GM18951 (cell line): ENCODE measurements at regions not wholly inside any gene's neighbourhood (a gene's known extent, or its start where the extent isn't known, plus 50 kb on each side); places are given as distances from the start of the nearest gene placed in this dataset.
"Not testable (repeated sequence)": the region's sequence is repeated elsewhere in the genome, so short reads cannot be mapped to it uniquely, and the experiment has no call there.

Experiments used
- POLR2A ChIP-seq: IDR thresholded peaks from 4 replicates; pipeline ENCODE4 v1.6.1; 2011; ENCODE audit warnings: mild to moderate bottlenecking; ENCODE audit not compliant: insufficient read length, insufficient read depth; ENCODE audit errors: extremely low read depth
- in situ Hi-C: fragments of 300-500 bp; cut with MboI; formaldehyde crosslinking; loops from one replicate; pipeline ENCODE4 v1.12.0; 2022; ENCODE audit warnings: low sequenced_read_pairs, mixed read lengths, inconsistent platforms; ENCODE audit not compliant: unreplicated experiment

DNA sequence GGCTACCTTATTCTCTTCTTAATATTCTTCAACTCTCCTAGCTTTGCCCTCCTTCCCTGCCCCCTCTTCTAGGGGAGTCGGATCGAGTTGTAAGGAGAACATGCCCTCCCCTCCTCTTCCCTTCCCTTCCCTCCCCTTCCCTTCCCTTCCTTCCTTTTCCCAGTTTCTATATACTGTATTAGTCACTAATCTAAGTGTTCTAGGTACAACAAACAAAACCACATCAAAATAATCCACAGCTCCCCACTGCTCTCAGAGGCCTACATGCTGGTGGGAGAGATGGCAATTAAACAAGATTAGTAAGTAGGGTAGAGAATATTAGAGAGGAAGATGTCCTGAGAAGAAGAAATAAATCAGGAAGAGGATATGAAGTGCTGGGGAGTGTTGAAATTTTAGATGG, 119.9 kb upstream of the PZP start:
- TF ChIP-seq POLR2A: no peak
- in situ Hi-C loops: loop anchor here (25.0 kb wide), 1 partner anchor 309 kb away; no protein-coding TSS in a partner anchor

DNA sequence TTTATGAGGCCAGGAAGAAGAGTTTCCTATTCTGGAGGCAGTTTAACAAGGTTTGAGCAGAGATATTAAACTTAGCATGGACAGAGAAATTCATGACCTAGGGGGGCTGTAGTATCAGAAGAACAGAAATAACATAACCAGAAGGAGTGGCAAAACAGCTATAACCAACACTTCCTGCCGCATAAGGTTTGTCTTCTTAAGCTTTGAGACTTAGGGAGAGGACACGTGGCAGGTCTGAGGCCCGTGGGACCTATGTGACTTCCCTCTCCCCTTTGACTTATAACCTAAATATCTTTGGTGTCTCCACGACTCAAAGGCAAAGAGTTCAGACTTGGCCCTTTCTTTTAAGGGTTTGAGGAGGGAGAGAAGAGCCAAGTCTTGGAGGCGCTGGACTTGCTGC, 119.1 kb upstream of the PZP start:
- in situ Hi-C loops: loop anchor here (25.0 kb wide), 1 partner anchor 310 kb away; no protein-coding TSS in a partner anchor
- TF ChIP-seq POLR2A: no peak

DNA sequence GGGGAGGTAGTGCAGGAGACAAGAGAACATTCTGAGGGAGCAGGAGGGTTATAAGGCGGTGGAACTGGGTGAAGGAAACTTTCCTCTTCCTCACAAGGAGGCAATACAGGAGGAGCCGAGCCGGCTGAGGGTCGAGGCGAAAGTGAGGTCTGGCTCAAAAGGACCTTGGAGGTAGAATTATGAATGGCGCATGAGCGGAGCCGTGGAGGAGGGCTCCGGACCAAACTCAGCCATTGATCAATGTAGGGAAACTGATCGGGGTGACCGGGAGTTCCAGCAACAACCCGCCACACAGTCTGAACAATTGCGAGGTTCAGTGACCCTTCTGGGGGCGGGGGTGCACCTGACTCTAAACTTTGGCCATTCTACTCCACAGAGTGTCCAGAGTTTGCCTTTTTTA, 118.7 kb upstream of the PZP start:
- in situ Hi-C loops: loop anchor here (25.0 kb wide), 1 partner anchor 310 kb away; no protein-coding TSS in a partner anchor

DNA sequence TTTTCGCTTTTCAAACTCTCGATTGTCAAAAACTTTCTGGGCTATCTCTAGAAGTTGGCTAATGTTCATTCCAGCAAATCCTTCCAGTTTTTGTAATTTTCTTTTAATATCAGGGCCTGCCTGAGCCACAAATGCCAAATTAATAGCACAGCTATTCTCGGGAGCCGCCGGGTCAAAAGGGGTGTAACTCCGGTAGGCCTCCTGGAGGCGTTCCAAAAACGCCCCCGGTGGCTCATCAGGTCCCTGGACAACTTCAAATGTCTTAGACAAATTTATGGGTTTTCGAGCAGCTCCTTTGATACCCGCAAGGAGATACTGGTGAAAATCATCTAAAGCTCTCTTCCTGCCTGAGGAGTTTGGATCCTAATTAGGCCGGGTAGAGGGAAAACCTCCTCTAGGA, 117.9 kb upstream of the PZP start:
- no peak for TF ChIP-seq POLR2A
- in situ Hi-C loops: loop anchor here (25.0 kb wide), 1 partner anchor 311 kb away; no protein-coding TSS in a partner anchor

DNA sequence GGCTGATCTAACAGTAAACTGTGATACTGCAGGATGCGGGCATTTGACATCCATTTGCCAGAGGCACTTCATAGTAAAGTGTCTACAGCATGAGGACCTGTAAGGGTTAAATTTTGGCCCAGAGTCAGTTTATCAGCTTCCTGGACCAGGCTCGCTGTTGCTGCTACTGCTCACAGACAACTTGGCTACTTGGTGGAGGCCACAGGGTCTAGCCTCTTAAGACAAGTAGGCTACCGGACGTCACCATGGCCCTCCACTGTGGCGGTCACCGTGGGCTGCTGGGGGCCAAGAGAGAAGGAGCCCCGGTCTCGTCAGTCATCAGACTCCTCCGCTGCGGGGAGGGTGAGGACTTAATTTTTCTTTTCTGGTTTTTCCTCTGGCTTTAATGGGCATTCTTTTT, 117.3 kb upstream of the PZP start:
- in situ Hi-C loops: loop anchor here (25.0 kb wide), 1 partner anchor 312 kb away; no protein-coding TSS in a partner anchor
- no peak for TF ChIP-seq POLR2A

DNA sequence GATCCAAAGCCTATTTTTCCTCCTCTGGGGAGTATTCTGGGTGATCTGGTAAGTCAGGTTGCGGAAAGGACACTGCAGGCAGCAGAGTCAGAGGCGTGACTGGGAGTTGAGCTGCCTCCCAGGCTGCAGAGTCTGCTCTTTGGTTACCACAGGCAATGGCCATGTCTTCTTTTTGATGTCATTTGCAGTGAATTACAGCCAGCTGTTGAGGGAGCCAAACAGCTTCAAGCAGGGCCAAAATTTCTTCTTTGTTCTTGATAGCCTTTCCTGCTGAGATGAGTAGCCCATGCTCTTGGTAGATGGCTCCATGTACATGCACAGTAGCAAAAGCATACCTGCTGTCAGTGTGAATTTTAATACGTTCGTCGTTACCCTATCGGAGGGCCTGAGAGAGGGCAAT, 116.6 kb upstream of the PZP start:
- TF ChIP-seq POLR2A: no peak
- in situ Hi-C loops: loop anchor here (25.0 kb wide), 1 partner anchor 313 kb away; no protein-coding TSS in a partner anchor

DNA sequence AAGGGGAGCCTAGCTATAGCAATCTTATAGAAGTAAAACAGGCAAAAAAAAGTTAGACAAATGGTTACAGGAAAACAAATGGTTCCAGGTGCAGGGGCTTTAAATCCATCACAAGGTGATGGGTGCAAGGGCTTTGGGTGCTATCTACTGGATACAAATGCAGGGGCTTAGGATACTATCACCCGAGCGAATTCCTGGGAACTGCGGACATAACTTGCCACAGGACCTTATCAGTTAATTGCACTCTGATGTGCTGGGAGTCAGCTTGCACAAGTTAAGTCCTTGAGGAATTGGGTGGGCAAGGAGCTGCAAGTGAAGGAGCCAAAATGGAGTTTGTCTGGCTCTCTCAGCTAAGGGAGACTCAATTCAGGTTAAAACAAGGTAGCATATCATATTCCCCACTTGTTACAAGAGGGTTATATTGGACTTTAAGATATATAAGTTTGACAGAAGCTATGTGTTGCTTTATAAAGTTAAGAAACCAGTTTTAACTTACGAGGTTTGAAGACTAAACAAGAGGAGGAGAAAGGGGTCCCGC, 115.0 kb upstream of the PZP start:
- in situ Hi-C loops: no loop called here
- no peak for TF ChIP-seq POLR2A

DNA sequence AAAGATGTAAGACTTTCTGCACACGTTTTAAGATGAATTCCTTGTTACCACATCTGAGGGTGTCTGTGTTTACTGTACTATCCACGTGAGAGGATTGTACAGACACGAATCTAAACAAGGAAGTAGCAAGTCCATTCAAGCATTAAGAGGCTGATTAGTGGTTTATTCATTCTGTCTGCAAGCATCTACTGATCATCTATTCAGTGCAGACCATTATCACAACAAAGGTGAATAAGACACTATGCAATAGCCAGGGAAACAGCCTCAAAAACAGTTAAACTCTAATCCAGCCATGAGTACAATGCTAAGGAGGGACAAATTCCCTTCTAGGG, 111.6 kb upstream of the PZP start:
- no peak for TF ChIP-seq POLR2A
- in situ Hi-C loops: no loop called here

DNA sequence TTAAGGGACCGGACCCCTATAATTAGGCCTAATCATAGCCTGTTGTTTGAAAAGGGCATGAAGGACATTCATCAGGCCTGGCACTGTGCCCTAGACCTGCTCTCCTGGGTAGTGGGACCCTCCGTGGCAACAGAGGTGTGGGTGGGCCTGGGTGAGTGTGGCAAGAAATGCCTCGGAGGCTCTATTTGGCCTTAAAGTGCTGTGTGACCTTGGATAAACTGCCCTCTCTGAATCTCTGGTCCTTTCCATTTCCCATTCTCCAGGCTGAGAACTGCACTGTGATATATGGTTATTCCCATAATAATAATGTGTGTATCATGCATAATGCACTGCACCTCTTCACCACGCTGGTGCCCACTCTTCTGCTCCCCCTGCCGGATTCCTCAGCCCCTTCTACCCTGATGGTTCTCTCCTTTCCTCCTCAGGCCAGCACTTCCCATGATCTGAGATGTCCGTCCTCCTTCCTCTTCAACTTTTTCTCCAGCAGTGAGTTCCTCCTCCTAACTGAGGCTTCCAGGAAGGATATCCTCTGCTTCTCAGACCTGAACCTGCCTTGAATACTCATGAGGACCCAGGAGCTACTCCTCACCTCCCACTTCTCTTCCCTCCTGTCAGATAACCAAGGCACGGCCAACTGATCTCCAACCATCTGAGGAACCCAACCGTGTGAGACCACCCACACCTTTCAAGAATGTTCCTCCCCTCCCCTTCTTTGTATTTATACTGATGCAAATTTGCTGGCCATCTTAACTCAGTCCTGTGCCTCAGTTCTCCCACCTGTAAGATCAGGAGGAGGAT, 111.0 kb upstream of the PZP start:
- in situ Hi-C loops: no loop called here
- TF ChIP-seq POLR2A: no peak

DNA sequence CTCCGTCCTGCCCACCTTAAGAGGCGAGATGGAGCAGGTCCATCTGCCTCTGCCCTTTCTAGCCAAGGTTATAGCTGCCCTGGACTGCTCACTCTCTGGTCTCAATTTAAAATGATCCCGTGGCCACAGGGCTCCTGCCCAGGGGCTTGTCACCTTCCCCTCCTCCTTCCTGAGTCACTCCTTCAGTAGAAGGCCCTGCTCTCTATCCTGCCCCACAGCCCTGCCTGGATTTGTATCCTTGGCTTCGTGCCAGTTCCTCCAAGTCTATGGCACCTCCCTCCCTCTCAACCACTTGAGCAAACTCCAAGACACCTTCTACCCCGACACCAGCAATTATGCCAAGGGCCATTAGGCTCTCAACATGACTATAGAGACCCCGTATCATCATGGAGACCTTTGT, 105.3 kb upstream of the PZP start:
- in situ Hi-C loops: loop anchor here (5.0 kb wide), 1 partner anchor 104 kb away; no protein-coding TSS in a partner anchor

DNA sequence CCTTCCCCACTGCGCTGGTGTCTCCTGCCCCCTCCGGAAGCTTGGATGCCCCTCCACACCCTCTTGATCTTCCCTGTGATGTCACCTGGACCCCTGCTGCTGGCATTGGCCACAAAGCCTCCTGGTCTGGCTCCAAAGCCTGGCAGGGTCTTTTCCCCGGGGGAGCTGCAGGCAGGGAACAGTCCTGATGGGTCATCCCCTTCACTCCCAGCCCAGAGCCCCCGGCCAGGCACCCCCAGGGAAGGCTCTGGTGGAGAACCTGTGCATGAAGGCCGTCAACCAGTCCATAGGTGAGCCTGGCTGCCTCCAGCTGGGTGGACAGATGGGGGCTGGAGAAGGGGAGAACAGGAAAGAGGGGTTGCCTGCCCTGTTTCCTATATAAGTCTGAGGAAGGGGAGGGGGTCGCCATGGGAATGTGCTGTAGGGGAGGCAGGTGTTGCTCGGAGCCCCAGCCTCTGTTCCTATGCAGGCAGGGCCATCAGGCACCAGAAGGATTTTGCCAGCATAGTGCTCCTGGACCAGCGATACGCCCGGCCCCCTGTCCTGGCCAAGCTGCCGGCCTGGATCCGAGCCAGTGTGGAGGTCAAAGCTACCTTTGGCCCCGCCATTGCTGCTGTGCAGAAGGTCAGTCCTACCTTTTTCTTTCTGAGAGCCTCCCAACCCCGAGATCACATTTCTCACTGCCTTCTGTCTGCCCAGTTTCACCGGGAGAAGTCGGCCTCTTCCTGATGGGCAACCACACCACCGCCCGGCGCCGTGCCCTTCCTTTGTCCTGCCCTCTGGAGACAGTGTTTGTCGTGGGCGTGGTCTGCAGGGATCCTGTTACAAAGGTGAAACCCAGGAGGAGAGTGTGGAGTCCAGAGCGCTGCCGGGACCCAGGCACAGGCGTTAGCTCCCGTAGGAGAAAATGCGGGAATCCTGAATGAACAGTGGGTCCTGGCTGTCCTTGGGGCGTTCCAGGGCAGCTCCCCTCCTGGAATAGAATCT, 104.5 kb upstream of the PZP start:
- in situ Hi-C loops: loop anchor here (5.0 kb wide), 1 partner anchor 105 kb away; no protein-coding TSS in a partner anchor

DNA sequence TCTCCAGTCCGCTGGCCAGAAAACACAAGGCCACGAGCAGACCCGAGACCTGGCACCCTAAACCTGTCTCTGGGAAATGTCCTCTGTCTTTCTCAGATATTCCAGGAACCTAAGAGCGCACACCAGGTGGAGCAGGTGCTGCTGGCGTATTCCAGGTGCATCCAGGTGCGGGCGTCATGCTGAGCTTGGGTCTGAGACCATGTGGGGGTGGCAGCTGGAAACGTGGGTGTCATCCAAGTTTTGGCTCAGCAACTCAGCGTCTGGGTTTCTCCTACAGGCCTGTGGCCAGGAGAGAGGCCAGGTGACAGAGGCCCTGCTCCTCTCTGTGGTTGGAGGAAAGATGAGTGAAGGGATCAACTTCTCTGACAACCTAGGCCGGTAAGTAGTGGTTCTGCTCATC, 103.3 kb upstream of the PZP start:
- in situ Hi-C loops: loop anchor here (5.0 kb wide), 1 partner anchor 106 kb away; no protein-coding TSS in a partner anchor

DNA sequence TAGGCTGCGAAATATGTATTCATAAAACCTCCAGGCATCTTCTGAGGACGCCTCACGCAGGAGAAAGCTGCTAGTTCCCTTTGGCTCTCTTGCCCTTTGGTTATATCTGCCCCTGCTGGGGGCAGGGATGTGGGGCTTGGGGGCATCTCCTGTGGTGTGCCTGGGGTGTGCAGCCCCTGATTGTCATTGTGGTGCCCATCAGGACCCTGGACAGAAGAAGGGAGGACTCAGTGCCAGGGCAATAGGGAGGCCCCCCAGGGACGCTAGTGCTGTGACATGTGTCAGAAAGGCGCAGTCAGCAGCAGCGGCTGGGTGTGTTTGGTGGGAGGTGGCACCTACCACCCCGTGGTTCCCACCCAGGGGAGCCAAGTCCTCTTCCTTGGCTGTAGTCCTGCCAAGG, 102.5 kb upstream of the PZP start:
- in situ Hi-C loops: loop anchor here (5.0 kb wide), 1 partner anchor 107 kb away; no protein-coding TSS in a partner anchor

DNA sequence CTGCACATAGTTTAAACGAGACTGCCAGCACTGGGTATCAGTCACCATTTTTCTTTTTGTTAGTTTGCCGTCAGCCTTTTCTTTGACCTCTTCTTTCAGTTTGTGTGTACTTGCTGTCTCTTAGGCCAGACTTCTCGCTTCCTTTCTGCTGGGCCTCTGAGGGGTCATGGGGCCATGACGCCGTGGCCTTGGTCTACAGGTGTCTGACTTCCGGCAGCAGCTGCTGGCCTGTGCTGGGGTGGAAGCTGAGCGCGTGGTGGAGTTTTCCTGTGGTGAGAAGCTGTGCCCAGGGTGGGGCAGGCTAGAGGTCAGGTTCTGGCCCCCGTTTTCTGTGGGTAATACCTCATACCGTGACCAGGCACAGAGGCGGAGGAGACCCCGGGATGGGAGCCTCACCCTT, 101.6 kb upstream of the PZP start:
- in situ Hi-C loops: loop anchor here (5.0 kb wide), 1 partner anchor 108 kb away; no protein-coding TSS in a partner anchor

DNA sequence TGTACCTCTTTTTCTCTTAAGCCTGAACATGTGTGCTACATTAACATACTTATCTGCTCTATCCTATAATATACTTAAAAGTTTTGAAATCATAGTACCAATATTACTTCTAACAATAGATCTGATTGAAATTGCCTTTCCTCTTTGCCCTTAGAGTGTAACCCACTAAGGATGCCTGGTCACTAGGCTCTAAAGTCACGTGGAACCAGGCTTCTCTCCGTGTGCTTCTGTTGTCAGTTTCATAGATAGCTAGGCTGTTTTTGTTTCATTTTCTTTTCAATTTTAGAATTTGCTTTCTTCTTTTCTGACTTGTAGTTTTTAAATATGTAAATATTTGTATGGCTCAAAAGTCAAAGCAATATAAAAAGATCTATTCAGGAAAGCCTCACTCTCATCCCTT, 100.5 kb upstream of the PZP start:
- in situ Hi-C loops: not testable (repeated sequence)

DNA sequence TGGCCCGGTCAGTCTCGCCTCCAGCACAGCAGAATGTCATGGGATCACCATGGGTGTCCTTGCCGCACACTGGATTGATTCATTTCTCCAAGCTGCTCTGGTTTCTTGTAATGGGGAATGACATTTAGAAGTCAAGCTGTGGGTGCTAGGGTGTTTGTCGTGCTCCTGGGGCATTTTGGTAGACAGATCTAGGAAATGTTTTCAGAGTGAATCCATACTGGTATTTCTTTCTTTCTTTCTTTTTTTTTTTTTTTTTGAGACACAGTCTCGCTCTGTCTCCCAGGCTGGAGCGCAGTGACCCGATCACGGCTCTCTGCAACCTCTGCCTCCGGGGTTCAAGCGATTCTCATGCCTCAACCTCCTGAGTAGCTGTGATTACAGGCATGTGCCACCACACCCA, 100.0 kb upstream of the PZP start:
- in situ Hi-C loops: not testable (repeated sequence)

DNA sequence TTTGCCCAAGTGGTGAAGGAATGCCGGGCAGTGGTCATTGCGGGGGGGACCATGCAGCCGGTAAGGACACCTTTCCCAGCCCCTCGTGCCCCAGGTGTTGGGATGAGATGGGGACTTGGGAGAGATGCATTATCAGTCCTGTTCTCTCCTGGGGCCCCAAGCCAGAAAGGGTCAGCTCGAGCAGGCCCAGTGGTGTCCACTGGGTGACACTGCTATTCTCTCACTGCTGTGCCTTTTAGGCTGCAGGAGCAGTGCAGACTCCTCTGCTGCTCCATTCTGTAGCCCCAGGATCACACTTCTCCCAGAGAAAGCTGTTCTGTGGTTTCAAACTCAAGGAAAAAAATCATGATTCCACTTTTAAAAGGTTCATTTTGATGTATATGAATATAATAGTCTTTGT, 99.1 kb upstream of the PZP start:
- in situ Hi-C loops: not testable (repeated sequence)

DNA sequence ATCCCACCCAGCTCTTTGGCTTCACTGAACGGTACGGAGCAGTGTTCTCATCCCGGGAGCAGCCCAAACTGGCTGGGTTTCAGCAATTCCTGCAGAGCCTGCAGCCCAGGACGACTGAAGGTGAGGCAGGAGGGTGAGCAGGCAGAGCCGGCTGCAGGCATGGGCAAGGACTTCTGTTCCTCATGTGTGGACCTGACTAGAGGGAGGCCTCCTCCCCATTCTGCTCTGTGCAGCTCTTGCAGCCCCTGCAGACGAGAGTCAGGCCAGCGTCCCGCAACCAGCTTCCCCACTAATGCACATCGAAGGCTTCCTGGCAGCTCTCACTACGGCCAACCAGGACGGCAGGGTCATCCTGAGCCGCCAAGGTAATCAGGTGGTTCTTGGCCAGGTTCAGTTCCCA, 97.8 kb upstream of the PZP start:
- in situ Hi-C loops: not testable (repeated sequence)

DNA sequence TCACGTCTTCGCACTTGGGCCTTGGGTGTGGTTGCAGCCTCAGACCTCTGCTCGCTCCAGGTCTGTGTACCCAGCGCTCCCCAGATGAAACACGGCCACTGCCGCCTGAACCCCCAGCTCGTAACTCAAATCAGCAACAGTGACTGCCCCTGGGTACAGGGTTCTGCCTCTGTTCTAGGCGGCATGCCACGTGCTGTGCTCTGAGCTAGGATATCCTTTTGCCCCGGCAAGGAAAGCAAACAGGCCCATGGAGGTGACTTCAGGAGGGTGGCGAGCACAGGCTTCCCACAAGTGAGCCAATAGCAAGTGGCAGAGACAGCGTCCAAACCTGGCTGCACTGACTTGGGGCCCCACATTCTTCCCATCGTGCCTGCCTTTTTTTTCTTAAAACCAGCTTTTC, 96.3 kb upstream of the PZP start:
- in situ Hi-C loops: not testable (repeated sequence)
